ENCODE measurements at regions not wholly inside any gene's neighbourhood (a gene's known extent, or its start where the extent isn't known, plus 50 kb on each side); places are given as distances from the start of the nearest gene placed in this dataset.

GRCh38 chr2:52632543-52632942, 1135.1 kb upstream of the CHAC2 start:
- TF ChIP-seq, protein P1, sequence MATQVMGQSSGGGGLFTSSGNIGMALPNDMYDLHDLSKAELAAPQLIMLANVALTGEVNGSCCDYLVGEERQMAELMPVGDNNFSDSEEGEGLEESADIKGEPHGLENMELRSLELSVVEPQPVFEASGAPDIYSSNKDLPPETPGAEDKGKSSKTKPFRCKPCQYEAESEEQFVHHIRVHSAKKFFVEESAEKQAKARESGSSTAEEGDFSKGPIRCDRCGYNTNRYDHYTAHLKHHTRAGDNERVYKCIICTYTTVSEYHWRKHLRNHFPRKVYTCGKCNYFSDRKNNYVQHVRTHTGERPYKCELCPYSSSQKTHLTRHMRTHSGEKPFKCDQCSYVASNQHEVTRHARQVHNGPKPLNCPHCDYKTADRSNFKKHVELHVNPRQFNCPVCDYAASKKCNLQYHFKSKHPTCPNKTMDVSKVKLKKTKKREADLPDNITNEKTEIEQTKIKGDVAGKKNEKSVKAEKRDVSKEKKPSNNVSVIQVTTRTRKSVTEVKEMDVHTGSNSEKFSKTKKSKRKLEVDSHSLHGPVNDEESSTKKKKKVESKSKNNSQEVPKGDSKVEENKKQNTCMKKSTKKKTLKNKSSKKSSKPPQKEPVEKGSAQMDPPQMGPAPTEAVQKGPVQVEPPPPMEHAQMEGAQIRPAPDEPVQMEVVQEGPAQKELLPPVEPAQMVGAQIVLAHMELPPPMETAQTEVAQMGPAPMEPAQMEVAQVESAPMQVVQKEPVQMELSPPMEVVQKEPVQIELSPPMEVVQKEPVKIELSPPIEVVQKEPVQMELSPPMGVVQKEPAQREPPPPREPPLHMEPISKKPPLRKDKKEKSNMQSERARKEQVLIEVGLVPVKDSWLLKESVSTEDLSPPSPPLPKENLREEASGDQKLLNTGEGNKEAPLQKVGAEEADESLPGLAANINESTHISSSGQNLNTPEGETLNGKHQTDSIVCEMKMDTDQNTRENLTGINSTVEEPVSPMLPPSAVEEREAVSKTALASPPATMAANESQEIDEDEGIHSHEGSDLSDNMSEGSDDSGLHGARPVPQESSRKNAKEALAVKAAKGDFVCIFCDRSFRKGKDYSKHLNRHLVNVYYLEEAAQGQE (IDR thresholded peaks at IDR 0.05; ENCODE audit: insufficient read depth in 1 of 2, low read depth in 2 of 2, low read length in 2 of 2): no peak
- TF ChIP-seq POLR2AphosphoS5 (IDR thresholded peaks at IDR 0.05; ENCODE audit: low read depth, low read length) (no peak), TAF1 (IDR thresholded peaks at IDR 0.05; ENCODE audit: borderline replicate concordance, insufficient read depth, low read length) (no peak)

Data from PFSK-1 (cell line).